ENCODE measurements at regions not wholly inside any gene's neighbourhood (a gene's known extent, or its start where the extent isn't known, plus 50 kb on each side); places are given as distances from the start of the nearest gene placed in this dataset.

DNA sequence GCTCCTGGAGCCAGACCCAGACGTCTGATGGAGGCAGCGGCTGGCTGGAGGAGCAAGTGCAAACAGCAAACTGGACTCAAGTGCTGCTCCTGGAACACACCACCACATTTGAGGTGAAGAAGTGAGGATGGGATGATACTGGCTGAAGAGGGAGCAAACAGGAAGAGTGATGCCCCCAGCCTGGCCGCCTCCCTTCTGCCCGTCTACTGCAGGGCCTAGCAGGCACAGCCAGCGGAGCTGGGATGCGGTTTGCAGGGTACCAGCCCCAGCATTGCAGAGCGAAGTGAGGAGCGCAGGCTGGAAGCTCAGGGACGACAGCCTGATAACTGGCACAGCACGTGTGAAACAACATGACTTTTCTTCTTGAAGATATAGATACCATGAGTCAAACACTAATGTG is 111.8 kb upstream of the ZNF32 start:
- Histone ChIP-seq H3K27me3 (no peaks in the 10 kb centered on the region), H3K4me1 (no peaks in the 10 kb centered on the region), H3K9me3 (no peaks in the 10 kb centered on the region), H3K27ac (no peak overlapping the region), H3K36me3 (no peaks in the 10 kb centered on the region), H3K4me3 (no peak overlapping the region)
- no peak for ATAC-seq
- no peak for TF ChIP-seq EP300 (IDR thresholded peaks at IDR 0.05)
- TF ChIP-seq, protein P1, sequence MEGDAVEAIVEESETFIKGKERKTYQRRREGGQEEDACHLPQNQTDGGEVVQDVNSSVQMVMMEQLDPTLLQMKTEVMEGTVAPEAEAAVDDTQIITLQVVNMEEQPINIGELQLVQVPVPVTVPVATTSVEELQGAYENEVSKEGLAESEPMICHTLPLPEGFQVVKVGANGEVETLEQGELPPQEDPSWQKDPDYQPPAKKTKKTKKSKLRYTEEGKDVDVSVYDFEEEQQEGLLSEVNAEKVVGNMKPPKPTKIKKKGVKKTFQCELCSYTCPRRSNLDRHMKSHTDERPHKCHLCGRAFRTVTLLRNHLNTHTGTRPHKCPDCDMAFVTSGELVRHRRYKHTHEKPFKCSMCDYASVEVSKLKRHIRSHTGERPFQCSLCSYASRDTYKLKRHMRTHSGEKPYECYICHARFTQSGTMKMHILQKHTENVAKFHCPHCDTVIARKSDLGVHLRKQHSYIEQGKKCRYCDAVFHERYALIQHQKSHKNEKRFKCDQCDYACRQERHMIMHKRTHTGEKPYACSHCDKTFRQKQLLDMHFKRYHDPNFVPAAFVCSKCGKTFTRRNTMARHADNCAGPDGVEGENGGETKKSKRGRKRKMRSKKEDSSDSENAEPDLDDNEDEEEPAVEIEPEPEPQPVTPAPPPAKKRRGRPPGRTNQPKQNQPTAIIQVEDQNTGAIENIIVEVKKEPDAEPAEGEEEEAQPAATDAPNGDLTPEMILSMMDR (IDR thresholded peaks at IDR 0.05) = no peak
- TF ChIP-seq POLR2AphosphoS5 (IDR thresholded peaks at IDR 0.05) = no peak
- no peak for TF ChIP-seq POLR2A (IDR thresholded peaks at IDR 0.05)
- 72 to 93% methylated on average over 8 to 9 of the region's 10 CpGs for WGBS, 2 donors (ENCODE audit: low coverage in 1 of 2)

DNA sequence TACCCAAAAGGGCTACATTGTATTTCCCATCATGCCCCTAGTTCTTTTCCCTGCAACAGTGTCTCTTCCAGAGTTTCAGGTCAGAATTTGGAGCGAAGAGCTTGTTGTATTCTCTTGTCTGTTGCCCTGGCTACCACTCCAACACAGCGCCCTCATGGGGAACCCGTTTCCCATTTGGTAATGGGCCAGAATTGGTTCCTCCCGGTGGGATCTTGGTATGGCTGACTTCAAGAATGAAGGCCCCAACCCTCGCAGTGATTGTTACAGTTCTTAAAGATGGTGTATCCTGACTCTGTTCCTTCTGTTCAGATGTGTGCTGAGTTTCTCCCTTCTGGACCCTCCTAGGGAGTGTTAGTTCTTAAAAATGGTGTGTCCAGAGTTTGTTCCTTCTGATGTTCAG is 110.5 kb upstream of the ZNF32 start:
- no peaks in the 10 kb centered on the region for H3K9me3 ChIP-seq
- H3K36me3 ChIP-seq = no peaks in the 10 kb centered on the region
- no peak overlapping the region for H3K4me3 ChIP-seq
- TF ChIP-seq POLR2AphosphoS5 (IDR thresholded peaks at IDR 0.05) = no peak
- TF ChIP-seq, protein P1 (IDR thresholded peaks at IDR 0.05) = no peak
- TF ChIP-seq EP300 (IDR thresholded peaks at IDR 0.05) = no peak
- no peak for TF ChIP-seq POLR2A (IDR thresholded peaks at IDR 0.05)
- H3K27ac ChIP-seq = no peak overlapping the region
- WGBS, 2 donors (ENCODE audit: low coverage in 1 of 2) = 92 to 100% methylated on average over 1 to 2 of the region's 5 CpGs
- no peaks in the 10 kb centered on the region for H3K4me1 ChIP-seq
- ATAC-seq = no peak
- H3K27me3 ChIP-seq = no peaks in the 10 kb centered on the region

DNA sequence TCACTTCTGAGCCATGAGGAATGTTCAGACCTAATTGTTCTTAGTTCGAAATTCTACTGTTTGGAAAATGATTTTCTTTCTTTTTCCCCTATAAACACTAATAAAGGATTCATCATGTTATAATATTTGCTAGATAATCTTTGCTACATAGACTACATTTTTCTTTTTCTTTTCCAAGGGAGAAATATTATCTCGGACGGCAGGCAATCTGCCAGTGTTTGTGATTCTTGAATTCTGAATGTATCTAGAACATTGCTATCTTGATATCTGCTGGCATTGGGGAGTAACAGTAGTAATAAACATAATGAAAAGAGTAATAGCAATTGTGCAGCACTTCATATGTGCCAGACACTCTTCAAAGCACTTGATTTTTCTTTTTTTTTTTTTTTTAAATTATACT is 107.7 kb upstream of the ZNF32 start:
- H3K4me3 ChIP-seq = no peak overlapping the region
- ATAC-seq = no peak
- H3K9me3 ChIP-seq = no peaks in the 10 kb centered on the region
- H3K27ac ChIP-seq = no peak overlapping the region
- H3K36me3 ChIP-seq = no peaks in the 10 kb centered on the region
- H3K27me3 ChIP-seq = no peaks in the 10 kb centered on the region
- H3K4me1 ChIP-seq = no peaks in the 10 kb centered on the region
- TF ChIP-seq EP300 (IDR thresholded peaks at IDR 0.05) (no peak), POLR2A (IDR thresholded peaks at IDR 0.05) (no peak), POLR2AphosphoS5 (IDR thresholded peaks at IDR 0.05) (no peak)
- TF ChIP-seq, protein P1 (IDR thresholded peaks at IDR 0.05) = no peak
- WGBS, 2 donors (ENCODE audit: low coverage in 1 of 2) = 45 to 48% methylated on average over 3 of the region's 3 CpGs

DNA sequence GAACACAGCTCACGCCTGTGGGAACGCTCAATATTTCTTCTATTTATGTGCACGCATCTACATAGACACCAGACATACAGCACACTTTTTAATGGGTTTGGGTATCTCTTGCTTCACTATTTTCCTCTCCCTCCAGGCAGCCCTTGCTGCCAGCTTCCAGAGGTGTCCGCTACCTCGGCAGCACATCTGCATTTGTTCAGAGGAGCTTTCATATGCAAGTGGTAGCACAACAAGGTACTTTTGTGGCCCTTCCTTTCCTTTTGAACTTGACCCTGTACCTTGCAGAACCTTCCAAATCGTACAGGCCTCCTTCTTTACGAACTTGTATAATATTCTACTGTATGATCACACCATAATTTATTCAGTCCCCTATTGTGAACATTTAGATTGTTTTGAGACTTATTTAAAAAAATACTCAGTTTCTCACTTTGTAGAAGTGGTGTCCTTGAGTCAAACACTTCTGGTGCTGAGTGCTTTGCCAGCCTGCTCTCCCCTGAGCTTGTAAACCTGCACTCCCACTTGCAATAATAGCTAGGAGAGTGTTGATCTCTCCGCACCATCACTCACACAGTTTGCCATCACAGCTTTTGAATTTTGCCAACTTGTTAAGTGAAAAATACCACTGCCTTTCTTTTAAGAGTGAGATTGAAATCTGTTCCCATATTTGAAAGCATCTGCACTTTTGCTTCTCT is 106.0 kb upstream of the ZNF32 start:
- H3K36me3 ChIP-seq = no peaks in the 10 kb centered on the region
- no peak for ATAC-seq
- TF ChIP-seq POLR2A (IDR thresholded peaks at IDR 0.05) (no peak), EP300 (IDR thresholded peaks at IDR 0.05) (no peak), POLR2AphosphoS5 (IDR thresholded peaks at IDR 0.05) (no peak)
- TF ChIP-seq, protein P1 (IDR thresholded peaks at IDR 0.05) = no peak
- no peaks in the 10 kb centered on the region for H3K4me1 ChIP-seq
- H3K27ac ChIP-seq = no peak overlapping the region
- no peaks in the 10 kb centered on the region for H3K27me3 ChIP-seq
- 89 to 90% methylated on average over 6 to 8 of the region's 8 CpGs for WGBS, 2 donors (ENCODE audit: low coverage in 1 of 2)
- H3K9me3 ChIP-seq = no peaks in the 10 kb centered on the region
- no peak overlapping the region for H3K4me3 ChIP-seq

DNA sequence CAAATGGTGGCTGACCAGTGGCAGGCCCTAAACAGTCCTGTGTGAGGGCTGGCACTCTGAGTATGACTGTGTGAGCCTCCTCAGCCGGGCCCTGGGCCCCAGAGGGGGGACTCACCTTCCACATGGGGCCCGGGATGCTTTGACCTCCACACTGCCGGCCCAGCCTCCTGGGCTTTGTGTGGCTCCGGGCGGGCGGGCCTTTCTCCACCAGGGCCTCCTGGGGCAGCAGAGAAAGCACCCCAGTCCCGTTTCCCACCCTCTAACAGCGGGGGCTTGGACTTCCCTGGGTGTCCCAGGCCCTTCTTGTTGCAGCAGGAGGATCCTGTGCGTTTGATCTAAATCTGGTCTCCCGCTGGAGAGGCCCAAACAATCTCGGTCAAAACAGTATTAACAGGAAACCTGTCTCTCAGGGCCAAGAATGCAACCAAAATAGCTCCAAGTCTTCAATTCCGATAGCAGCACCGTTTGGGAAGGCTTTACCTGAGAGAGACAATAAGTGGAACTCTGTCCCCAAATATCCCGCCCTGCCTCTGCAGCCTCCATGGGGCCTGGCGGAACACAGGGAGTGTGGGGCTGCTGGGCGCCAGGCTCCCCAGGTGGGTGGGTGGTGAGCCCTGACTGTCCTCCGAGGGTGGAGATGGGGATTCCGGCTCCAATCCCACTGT is 104.8 kb upstream of the ZNF32 start:
- Histone ChIP-seq H3K4me3 (no peak overlapping the region), H3K36me3 (no peaks in the 10 kb centered on the region), H3K27me3 (no peaks in the 10 kb centered on the region), H3K9me3 (no peaks in the 10 kb centered on the region), H3K4me1 (no peaks in the 10 kb centered on the region), H3K27ac (peak overlapping the region in 1 of 4 donors; percentile 37)
- no peak for ATAC-seq
- no peak for TF ChIP-seq EP300 (IDR thresholded peaks at IDR 0.05)
- TF ChIP-seq, protein P1 (IDR thresholded peaks at IDR 0.05) = no peak
- TF ChIP-seq POLR2A (IDR thresholded peaks at IDR 0.05) = no peak
- 77 to 93% methylated on average over 3 to 5 of the region's 18 CpGs for WGBS, 2 donors (ENCODE audit: low coverage in 1 of 2)

Data from gastroesophageal sphincter (tissue), 4 donors.